GM21390 (cell line): ENCODE measurements at regions not wholly inside any gene's neighbourhood (a gene's known extent, or its start where the extent isn't known, plus 50 kb on each side); places are given as distances from the start of the nearest gene placed in this dataset.
A peak's percentile ranks its signal among the peaks of the same experiment; 100 is the strongest.

Experiments used
- ATAC-seq: cut with Tn5 transposase; IDR thresholded peaks from one replicate; pipeline ENCODE4 v1.9.1; 2021; ENCODE audit not compliant: unreplicated experiment

- ATAC-seq, result no peak
Measured at GRCh38 chr4:100130964-100131363, 59.3 kb downstream of the DDIT4L start.

DNA sequence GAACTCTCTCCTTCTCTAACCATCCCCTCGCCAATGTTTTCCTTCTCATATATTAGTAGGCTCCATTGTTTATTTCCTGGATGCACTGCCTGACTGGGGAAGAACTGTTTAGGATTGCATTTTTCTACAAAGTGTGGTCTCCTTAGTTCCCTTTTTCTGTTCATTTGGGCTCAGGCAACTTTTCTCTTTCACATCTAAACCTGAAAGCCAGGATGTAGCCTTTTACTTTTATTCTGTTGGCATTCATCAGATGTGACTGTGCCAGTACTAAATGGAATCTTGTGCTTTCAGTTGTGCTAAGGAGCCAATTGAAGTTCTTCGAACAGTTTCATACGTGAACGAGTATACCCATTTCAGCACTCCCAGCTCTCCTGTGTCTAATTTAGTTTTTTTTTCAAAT lies 59.8 kb downstream of the DDIT4L start:
- no peak for ATAC-seq

DNA sequence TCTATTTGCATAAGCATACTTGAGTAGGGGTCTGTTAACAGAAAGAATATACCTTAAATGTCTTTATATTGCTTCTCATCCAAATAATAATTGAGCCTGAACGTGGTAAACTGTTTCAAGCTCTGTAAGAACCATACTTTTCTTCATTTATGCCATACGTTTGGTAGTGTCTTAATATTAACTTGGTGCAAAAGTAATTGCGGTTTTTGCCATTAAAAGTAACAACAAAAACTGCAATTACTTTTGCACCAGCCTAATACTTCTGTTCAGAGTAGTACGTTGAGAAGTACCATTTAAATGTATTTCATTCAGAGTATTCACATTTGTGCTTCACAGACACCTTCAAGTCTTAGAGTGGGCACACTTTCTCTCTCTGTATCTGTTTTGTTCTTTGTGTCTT lies 60.5 kb downstream of the DDIT4L start:
- no peak for ATAC-seq

DNA sequence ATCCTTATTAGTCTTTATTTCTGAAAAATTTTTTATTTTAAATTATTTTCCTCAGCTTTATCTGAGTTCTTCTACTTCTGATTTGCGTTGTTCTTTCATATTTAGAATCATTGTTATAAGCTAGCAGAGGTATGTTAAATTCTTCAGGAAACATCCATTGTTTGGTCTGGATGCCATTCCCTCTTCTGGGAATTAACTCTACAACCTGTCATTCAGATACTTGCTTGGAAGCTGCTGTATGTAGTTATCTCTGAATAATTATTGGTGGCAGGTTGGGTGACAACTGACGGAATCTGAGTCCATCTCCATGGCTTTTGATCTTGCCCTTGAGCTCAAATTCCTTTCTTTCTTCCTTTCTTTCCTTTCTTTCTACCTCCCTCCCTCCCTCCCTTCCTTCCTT lies 61.9 kb downstream of the DDIT4L start:
- no peak for ATAC-seq

- ATAC-seq, result no peak
Measured at GRCh38 chr4:100124715-100125114, 65.6 kb downstream of the DDIT4L start.

- ATAC-seq, result no peak
Measured at GRCh38 chr4:100118181-100118580, 72.1 kb downstream of the DDIT4L start.

DNA sequence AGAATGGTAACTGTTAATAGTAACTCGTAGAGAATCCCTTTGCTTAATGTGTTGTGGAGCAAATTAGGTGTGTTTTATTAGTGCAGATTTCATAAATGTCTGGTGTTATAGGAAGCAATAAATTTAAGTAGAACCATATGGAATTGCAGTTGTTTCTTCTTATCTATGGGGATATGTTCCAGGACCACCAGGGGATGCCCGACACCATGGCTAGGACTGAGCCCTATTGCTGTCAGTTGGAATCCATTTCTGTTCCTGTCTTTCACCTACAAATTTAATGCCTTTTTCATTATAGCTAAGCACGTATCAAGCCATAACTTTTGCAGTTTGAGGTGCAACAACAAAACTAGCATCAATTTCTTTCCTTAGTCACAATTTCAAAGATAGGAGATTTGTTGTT lies 72.5 kb downstream of the DDIT4L start:
- ATAC-seq, result no peak

- ATAC-seq, result no peak
Measured at GRCh38 chr4:100114909-100115308, 75.4 kb downstream of the DDIT4L start.

DNA sequence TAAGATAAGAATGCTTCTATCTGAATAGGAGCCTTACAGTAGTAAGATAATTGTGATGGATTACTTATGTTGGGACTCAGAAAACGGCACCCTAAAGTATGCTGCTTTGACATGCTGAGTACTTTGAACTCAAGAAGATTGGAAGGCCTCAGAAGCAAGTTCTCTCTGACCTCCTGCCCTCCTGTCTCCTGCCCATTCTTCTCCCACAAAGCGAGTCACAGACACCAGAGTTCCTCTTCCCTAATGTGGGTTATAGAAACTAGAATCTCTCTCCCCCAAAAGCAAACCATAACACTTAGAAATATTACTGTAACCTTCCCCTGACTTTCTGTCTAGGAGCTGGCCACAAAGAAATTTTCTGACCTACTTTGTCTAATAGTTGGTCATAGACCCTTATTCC lies 76.5 kb downstream of the DDIT4L start:
- ATAC-seq, result no peak

- ATAC-seq, result no peak
Measured at GRCh38 chr4:100113096-100113495, 77.2 kb downstream of the DDIT4L start.

DNA sequence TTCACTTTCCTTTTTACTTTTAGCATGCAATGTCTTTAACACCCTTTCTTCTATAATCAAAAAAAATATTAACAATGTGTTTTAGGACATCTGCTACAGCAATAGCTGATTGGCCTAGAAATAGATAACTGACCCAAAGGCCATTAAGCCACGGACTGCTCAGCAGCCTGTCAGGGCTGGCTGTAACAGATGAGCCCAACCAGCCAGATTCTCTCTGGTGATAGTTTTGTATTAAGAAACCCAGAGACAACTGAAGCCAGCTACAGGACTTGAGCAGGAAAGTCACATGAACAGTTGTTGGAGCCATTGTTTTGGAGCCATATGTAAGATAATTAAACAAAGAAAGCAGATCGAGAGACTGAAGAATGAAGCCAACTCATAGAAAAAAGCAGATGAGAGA lies 80.3 kb downstream of the DDIT4L start:
- ATAC-seq, result no peak

DNA sequence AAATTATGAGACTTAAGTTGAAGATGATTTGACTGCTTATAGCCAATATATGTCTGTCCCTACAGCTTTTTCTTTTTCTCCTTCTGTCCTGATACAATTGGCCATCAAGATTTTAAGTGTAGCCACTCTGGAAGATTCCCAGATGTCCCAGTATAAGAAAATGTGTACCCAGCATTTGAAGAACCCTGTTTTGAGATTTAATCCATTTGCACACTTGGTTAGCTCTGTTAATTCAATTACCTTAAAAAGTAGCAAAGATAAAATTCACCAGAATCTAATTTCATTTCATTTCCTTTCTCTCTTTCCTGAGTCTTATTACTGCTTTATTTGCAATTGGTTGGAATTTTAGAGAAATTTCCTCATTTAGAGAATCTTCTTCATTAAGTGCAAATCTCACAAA lies 81.4 kb downstream of the DDIT4L start:
- ATAC-seq, result no peak

- peak; percentile 99 for ATAC-seq
Measured at GRCh38 chr4:100106982-100107381, 83.3 kb downstream of the DDIT4L start.

DNA sequence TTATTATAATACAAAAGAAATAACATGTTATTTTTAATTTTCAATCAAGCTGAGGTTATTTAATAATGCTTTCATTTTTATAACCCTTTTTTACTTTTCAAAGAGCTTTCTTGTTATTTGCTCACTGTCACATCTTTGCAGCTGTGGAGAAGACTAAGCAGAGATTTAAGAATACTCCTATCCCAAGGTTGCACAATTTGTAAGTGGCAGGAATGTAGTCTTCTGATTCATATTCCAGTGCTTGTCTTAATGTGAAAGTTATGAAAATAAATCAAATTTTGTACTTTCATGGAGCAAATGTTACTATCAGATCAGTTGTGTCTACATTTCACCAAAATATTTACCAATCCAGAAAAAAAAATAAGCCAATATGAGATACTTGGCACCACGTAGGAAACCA lies 86.6 kb downstream of the DDIT4L start:
- no peak for ATAC-seq

DNA sequence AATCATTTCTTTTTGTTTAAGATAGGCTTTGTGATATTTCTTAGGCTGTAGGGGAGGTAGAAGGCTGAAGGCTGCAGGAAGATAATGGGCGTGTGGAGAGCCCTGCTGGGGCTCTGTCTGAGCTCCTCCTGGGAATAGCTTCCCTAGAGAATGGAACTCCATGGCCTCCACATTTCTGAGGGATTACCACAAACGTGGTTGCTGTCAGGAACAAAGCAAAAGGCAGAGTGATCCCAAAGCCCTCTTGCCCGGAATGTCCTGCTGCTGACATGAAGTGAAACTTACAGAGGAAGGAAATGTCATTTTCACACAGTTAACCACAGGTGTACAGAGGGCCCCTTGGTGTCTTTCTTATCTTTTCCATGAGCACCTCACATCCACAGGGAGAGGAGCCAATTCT lies 89.3 kb downstream of the DDIT4L start:
- peak; percentile 53 for ATAC-seq

DNA sequence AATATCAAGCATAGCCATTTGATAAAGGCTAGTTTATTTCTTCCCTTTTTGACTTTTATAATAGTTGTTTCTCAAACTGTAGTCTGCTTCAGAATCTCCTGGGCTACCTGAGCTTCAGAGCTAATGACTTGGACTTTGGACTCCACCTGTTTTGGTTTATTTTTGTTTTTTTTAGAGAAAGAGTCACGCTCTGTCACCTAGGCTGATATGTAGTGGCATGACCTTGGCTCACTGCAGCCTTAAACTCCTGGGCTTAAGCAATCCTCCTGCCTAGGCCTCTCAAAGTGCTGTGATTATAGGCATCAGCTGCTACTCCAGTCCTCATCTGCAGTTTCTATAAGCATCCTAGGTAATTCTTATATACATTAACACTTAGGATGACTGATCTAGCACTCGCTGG lies 90.5 kb downstream of the DDIT4L start:
- no peak for ATAC-seq

- no peak for ATAC-seq
Measured at GRCh38 chr4:100098681-100099080, 91.6 kb downstream of the DDIT4L start.

- ATAC-seq, result no peak
Measured at GRCh38 chr4:100098011-100098545, 92.2 kb downstream of the DDIT4L start.

- peak; percentile 91 for ATAC-seq
Measured at GRCh38 chr4:100095729-100096595, 94.3 kb downstream of the DDIT4L start.

DNA sequence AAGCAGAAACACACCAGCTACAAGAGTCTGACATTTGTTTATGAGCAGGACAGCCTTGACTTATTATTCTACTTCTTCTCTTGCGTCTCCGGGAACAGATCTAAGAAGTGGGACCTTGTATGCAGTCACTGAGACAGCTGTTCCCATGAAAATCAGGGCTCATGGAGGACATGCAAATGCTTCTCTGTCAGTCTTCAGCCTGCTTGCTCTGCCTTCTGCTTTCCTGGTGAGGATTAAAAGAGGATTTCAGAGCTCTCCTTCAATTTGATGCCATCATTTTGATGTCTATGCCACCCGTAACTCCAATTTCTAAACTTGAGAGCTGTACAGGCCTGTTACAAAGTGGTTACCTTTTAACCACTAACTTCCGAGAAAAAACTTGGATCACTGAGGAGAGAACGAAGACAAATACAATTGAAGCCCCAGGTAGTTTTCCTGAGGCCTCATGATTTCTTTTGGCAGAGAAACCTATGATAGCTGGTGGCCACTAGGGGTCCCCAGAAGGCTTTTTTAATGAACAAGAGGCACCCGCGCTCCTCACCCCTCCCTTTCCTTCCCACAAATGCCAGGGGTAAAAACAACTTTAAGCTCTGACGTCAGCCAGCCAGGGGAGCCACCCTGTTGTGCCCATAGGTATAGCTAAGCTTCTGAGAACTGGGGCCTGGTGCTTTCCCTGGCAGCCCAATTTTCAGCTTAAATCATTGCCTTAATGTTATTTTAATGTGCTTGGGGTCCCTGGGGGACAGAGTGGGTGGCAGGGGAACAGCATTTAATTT lies 97.0 kb downstream of the DDIT4L start:
- peak; percentile 71 for ATAC-seq

DNA sequence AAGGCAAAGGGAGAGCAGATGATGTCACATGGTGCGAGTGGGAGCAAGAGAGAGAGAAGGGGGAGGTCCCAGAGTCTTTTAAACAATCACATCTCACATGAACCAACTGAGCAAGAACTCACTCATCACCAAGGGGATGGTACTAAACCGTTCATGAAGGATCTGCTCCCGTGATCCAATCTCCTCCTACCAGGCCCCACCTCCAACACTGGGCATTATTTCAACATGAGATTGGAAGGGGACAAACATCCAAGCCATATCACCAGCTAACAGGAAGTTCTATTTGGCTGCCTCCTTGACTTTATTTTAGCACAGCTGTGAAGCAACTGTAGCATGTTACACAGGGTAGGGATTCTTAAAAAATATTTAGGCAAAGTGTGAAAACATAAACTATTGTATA lies 102.5 kb downstream of the DDIT4L start:
- no peak for ATAC-seq
